H1 (cell line): ENCODE measurements at regions not wholly inside any gene's neighbourhood (a gene's known extent, or its start where the extent isn't known, plus 50 kb on each side); places are given as distances from the start of the nearest gene placed in this dataset.

Experiments used
- CTCF ChIA-PET: fragments of 300-600 bp; sonication (Branson Sonifier 250); formaldehyde crosslinking; loops from one replicate; lab custom pipeline; 2021; ENCODE audit not compliant: partially characterized antibody; lab: Charles Lee
- POLR2A ChIA-PET: fragments of 300-600 bp; sonication (Branson Sonifier 250); formaldehyde crosslinking; loops from one replicate; lab custom pipeline; 2021; ENCODE audit warnings: inconsistent platforms; ENCODE audit not compliant: partially characterized antibody; lab: Charles Lee
- DNase-seq, 2 experiments: peaks; one replicate each; pipeline versions ENCODE4 v3.0.0 to v3.0.0-alpha.2; 2010 to 2022; ENCODE audit warnings: low spot score in 2 of 2, low read depth in 1 of 2, mixed read lengths in 1 of 2
- FAIRE-seq: peaks from 2 replicates; lab custom pipeline; 2011; peaks lifted over from hg19 to GRCh38; lab: Jason Lieb, UNC
- H2AFZ ChIP-seq: 2 replicates; pipeline ENCODE4 v1.8.1; 2012; ENCODE audit warnings: low read length, inconsistent platforms
- H2AK5ac ChIP-seq: 2 replicates; pipeline ENCODE4 v1.6.1; 2013; ENCODE audit warnings: low read depth, low read length
- H2BK120ac ChIP-seq: replicated peaks from 2 replicates; pipeline ENCODE3; 2013; ENCODE audit warnings: low read depth, low read length, inconsistent platforms
- H2BK12ac ChIP-seq: 2 replicates; pipeline ENCODE4 v1.6.1; 2013; ENCODE audit warnings: low read depth, low read length
- H2BK15ac ChIP-seq: 2 replicates; pipeline ENCODE4 v1.6.1; 2013; ENCODE audit warnings: low read length
- H2BK20ac ChIP-seq: 2 replicates; pipeline ENCODE4 v1.6.1; 2013; ENCODE audit warnings: low read length
- H2BK5ac ChIP-seq: 2 replicates; pipeline ENCODE4 v1.6.1; 2013; ENCODE audit warnings: low read depth, low read length
- H3K14ac ChIP-seq: 2 replicates; pipeline ENCODE4 v1.6.1; 2013; ENCODE audit warnings: inconsistent platforms; ENCODE audit not compliant: insufficient read length
- H3K18ac ChIP-seq: 2 replicates; pipeline ENCODE4 v1.6.1; 2013; ENCODE audit warnings: low read length; ENCODE audit errors: extremely low read depth
- H3K23ac ChIP-seq: 2 replicates; pipeline ENCODE4 v1.6.1; 2013; ENCODE audit warnings: inconsistent platforms; ENCODE audit not compliant: insufficient read length
- H3K23me2 ChIP-seq: 2 replicates; pipeline ENCODE4 v1.6.1; 2013; ENCODE audit warnings: low read depth, low read length
- H3K27ac ChIP-seq: 2 replicates; pipeline ENCODE4 v1.6.1; 2011; ENCODE audit warnings: low read depth, low read length, inconsistent platforms
- H3K27me3 ChIP-seq, 4 experiments: replicated peaks in 1 of 4; 1 replicate in 1 of 4; 2 replicates in 3 of 4; pipeline versions ENCODE4 v1.6.1 to v1.8.1; 2011 to 2013; ENCODE audit warnings: low read length in 3 of 4, mild to moderate bottlenecking in 3 of 4, inconsistent platforms in 2 of 4, mixed read lengths in 2 of 4, moderate library complexity in 1 of 4; ENCODE audit not compliant: control insufficient read depth in 3 of 4, insufficient read depth in 3 of 4; ENCODE audit errors: extremely low read depth in 1 of 4
- H3K36me3 ChIP-seq, 4 experiments: 2 replicates each; pipeline versions ENCODE4 v1.6.1 to v1.8.1; 2011 to 2013; ENCODE audit warnings: mild to moderate bottlenecking in 4 of 4, low read length in 3 of 4, moderate library complexity in 2 of 4, control low read depth in 1 of 4, inconsistent platforms in 1 of 4; ENCODE audit not compliant: insufficient read depth in 4 of 4, control insufficient read depth in 2 of 4
- H3K4ac ChIP-seq: replicated peaks from 2 replicates; pipeline ENCODE3; 2013; ENCODE audit warnings: low read length, low read depth, mixed read lengths, inconsistent platforms; ENCODE audit not compliant: insufficient read length
- H3K4me1 ChIP-seq, 4 experiments: replicated peaks in 1 of 4; 1 replicate in 1 of 4; 2 replicates in 3 of 4; pipeline versions ENCODE4 v1.6.1 to v1.8.1; 2011 to 2013; ENCODE audit warnings: low read length in 3 of 4, inconsistent platforms in 2 of 4, mixed read lengths in 1 of 4; ENCODE audit not compliant: insufficient read depth in 4 of 4, control insufficient read depth in 3 of 4
- H3K4me2 ChIP-seq, 2 experiments: 2 replicates each; pipeline versions ENCODE4 v1.6.1 to v1.8.1; 2011 to 2013; ENCODE audit warnings: low read depth in 2 of 2, low read length in 2 of 2, control low read depth in 1 of 2, inconsistent platforms in 1 of 2, mild to moderate bottlenecking in 1 of 2; ENCODE audit not compliant: insufficient read depth in 1 of 2
- H3K4me3 ChIP-seq, 4 experiments: fragments of 200-600, 300-600 bp in 1 of 4; sonication (generic), shearing (Covaris generic), sonication (Bioruptor Twin) in 1 of 4; 2 replicates each; pipeline versions ENCODE4 v1.5.1 to v1.8.1; 2011 to 2016; ENCODE audit warnings: low read length in 4 of 4, low read depth in 3 of 4, control low read depth in 2 of 4, inconsistent platforms in 2 of 4, mild to moderate bottlenecking in 2 of 4, mixed read lengths in 1 of 4, moderate library complexity in 1 of 4; ENCODE audit not compliant: insufficient read depth in 2 of 4; ENCODE audit errors: extremely low read depth in 1 of 4
- H3K56ac ChIP-seq: replicated peaks from 2 replicates; pipeline ENCODE3; 2013; ENCODE audit warnings: low read depth, mild to moderate bottlenecking, mixed read lengths, low read length, inconsistent platforms; ENCODE audit not compliant: insufficient read length
- H3K79me1 ChIP-seq: 2 replicates; pipeline ENCODE4 v1.6.1; 2013; ENCODE audit warnings: low read depth, low read length, control low read depth
- H3K79me2 ChIP-seq, 2 experiments: 2 replicates each; pipeline versions ENCODE4 v1.6.1 to v1.8.1; 2012 to 2013; ENCODE audit warnings: low read length in 2 of 2, mild to moderate bottlenecking in 2 of 2, inconsistent platforms in 1 of 2; ENCODE audit not compliant: insufficient read depth in 2 of 2, control insufficient read depth in 1 of 2
- H3K9ac ChIP-seq, 4 experiments: replicated peaks in 1 of 4; 1 replicate in 1 of 4; 2 replicates in 3 of 4; pipeline versions ENCODE4 v1.6.1 to v1.8.1; 2011 to 2013; ENCODE audit warnings: low read depth in 3 of 4, low read length in 3 of 4, control low read depth in 2 of 4, mild to moderate bottlenecking in 2 of 4, moderate library complexity in 2 of 4, inconsistent platforms in 1 of 4; ENCODE audit errors: extremely low read depth in 1 of 4
- H3K9me3 ChIP-seq, 2 experiments: 2 replicates each; pipeline versions ENCODE4 v1.6.1 to v1.8.1; 2012 to 2013; ENCODE audit warnings: mild to moderate bottlenecking in 2 of 2, moderate library complexity in 2 of 2, control low read depth in 1 of 2, inconsistent platforms in 1 of 2, low read depth in 1 of 2, low read length in 1 of 2, mixed read lengths in 1 of 2; ENCODE audit not compliant: insufficient read depth in 2 of 2
- H4K20me1 ChIP-seq, 2 experiments: replicated peaks in 1 of 2; 2 replicates each; pipeline versions ENCODE3 to v1.8.1; 2011 to 2013; ENCODE audit warnings: inconsistent platforms in 2 of 2, low read length in 2 of 2, mild to moderate bottlenecking in 1 of 2; ENCODE audit not compliant: insufficient read depth in 2 of 2, control insufficient read depth in 1 of 2
- H4K5ac ChIP-seq: 2 replicates; pipeline ENCODE4 v1.6.1; 2013; ENCODE audit warnings: low read length, low read depth, mixed read lengths, inconsistent platforms; ENCODE audit not compliant: insufficient read length
- H4K8ac ChIP-seq: 2 replicates; pipeline ENCODE4 v1.8.0; 2013; ENCODE audit warnings: mild to moderate bottlenecking, moderate library complexity, low read length, inconsistent platforms; ENCODE audit not compliant: insufficient read depth; ENCODE audit errors: extremely low read depth
- H4K91ac ChIP-seq: replicated peaks from 2 replicates; pipeline ENCODE3; 2013; ENCODE audit warnings: low read length, mixed read lengths, inconsistent platforms; ENCODE audit not compliant: insufficient read length
- CTBP2 ChIP-seq: IDR thresholded peaks from 2 replicates; pipeline ENCODE4 v1.7.0; 2011; ENCODE audit warnings: borderline replicate concordance, mild to moderate bottlenecking, moderate library complexity, mixed read lengths, low read length; ENCODE audit not compliant: insufficient read depth, insufficient read length
- EP300 ChIP-seq, 2 experiments: IDR thresholded peaks; 1 replicate in 1 of 2; 2 replicates in 1 of 2; pipeline ENCODE4 v1.6.1; 2011 to 2012; ENCODE audit warnings: low read depth in 2 of 2, low read length in 2 of 2, mild to moderate bottlenecking in 2 of 2, borderline replicate concordance in 1 of 2, inconsistent platforms in 1 of 2, moderate library complexity in 1 of 2
- KDM1A ChIP-seq: fragments of 200-600, 300-600 bp; sonication (generic); IDR thresholded peaks from 2 replicates; pipeline ENCODE4 v1.7.1; 2016; ENCODE audit warnings: mild to moderate bottlenecking, low read length, borderline replicate concordance
- KDM5A ChIP-seq: fragments of 200-600 bp; IDR thresholded peaks from 2 replicates; pipeline ENCODE4 v1.7.1; 2012; ENCODE audit warnings: mild to moderate bottlenecking, low read length, inconsistent platforms, mixed read lengths
- SIN3A ChIP-seq, 2 experiments: IDR thresholded peaks in 1 of 2; conservative IDR thresholded peaks in 1 of 2; 2 replicates each; pipeline ENCODE4 v1.6.1; 2011 to 2012; ENCODE audit warnings: low read length in 2 of 2, improper control_type of control experiment in 1 of 2, low read depth in 1 of 2, mild to moderate bottlenecking in 1 of 2
- TEAD4 ChIP-seq: IDR thresholded peaks from 2 replicates; pipeline ENCODE4 v1.6.1; 2012; ENCODE audit warnings: low read depth, low read length, inconsistent platforms, mixed read lengths
- WGBS, 2 experiments: shearing (Covaris generic) in 1 of 2; methylation state at CpG; one replicate each; pipeline versions ENCODE4 v1.1.6 to v1.1.7; 2013 to 2015; ENCODE audit warnings: low lambda C conversion rate in 2 of 2, mixed read lengths in 2 of 2, inconsistent platforms in 1 of 2, low coverage in 1 of 2, missing lambda C conversion rate in 1 of 2; ENCODE audit not compliant: insufficient replicate concordance in 2 of 2, insufficient coverage in 1 of 2, insufficient read length in 1 of 2; ENCODE audit errors: extremely low coverage in 1 of 2, missing lambda C conversion rate in 1 of 2; 5-methylcytosine and 5-hydroxymethylcytosine counted together
- TF ChIP-seq, protein P1 (sequence below): IDR thresholded peaks from 2 replicates; pipeline ENCODE4 v1.6.1; 2012; ENCODE audit warnings: low read length, inconsistent platforms

DNA sequence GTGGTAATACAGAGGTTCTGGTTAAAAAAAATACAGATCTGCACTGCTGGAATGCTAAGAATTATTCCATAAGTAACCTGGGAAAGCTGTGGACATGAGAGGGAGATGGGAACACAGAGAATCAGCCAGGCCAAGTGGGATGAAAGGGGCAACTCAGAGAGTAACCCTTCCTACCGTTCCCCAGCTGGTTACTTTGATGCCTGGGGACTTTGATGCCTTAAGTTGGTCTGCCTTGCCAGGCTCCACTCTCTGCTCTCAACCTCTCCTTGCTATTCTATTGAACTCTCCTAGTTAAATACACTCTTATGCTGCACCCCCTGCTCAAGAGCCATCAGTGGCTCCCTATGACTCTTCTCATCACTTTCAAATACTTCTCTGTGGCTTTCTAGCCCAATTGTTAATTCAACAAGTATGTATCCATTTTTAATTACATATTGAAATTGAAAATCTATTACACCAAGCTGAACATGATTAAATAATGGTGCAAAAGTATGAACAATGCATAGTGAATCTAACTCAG lies 315.5 kb downstream of the TLE3 start:
- WGBS, 2 experiments: 93% methylated on average over 1 of the region's 1 CpG; no CpG with 5 or more reads in 1 of the 2 experiments
- ChIA-PET CTCF (no interaction called here), POLR2A (interaction anchor here (0.7 kb wide), 1 partner anchor 334 kb away, joined by 3 read pairs; no protein-coding TSS in a partner anchor)
- H2AK5ac ChIP-seq: no peak overlapping the region
- no peak overlapping the region for H3K23ac ChIP-seq
- no peak overlapping the region for H3K14ac ChIP-seq
- no peaks in the 10 kb centered on the region; a peak in 2 of 7 replicates for H3K4me1 ChIP-seq
- no peak overlapping the region for H4K8ac ChIP-seq
- no peak for FAIRE-seq
- no peaks in the 10 kb centered on the region for H3K36me3 ChIP-seq
- H3K23me2 ChIP-seq: no peaks in the 10 kb centered on the region
- no peak overlapping the region for H3K27ac ChIP-seq
- H3K4me2 ChIP-seq: no peak overlapping the region
- no peak overlapping the region for H3K56ac ChIP-seq
- peaks cover 0 to 1% (median 0%) of the 10 kb centered on the region in 4 experiments; a peak in 1 of 7 replicates for H3K27me3 ChIP-seq
- no peak overlapping the region for H2AFZ ChIP-seq
- no peak overlapping the region for H2BK5ac ChIP-seq
- no peak overlapping the region for H4K91ac ChIP-seq
- no peak overlapping the region for H2BK15ac ChIP-seq
- H4K20me1 ChIP-seq: no peaks in the 10 kb centered on the region
- no peak overlapping the region for H2BK120ac ChIP-seq
- H3K18ac ChIP-seq: no peak overlapping the region
- no peak overlapping the region for H4K5ac ChIP-seq
- H3K4ac ChIP-seq: no peak overlapping the region
- no peak overlapping the region for H2BK20ac ChIP-seq
- H3K9ac ChIP-seq: no peak overlapping the region
- TF ChIP-seq SIN3A (conservative IDR thresholded peaks at IDR 0.05 in 1 of 2, IDR thresholded peaks at IDR 0.05 in 1 of 2; ENCODE audit: low read depth in 1 of 2, low read length in 2 of 2) (no peak), KDM5A (no peak), CTBP2 (no peak), EP300 (IDR thresholded peaks at IDR 0.05; ENCODE audit: borderline replicate concordance in 1 of 2, low read depth in 2 of 2, low read length in 2 of 2) (no peak), KDM1A (0 out of 2 replicates have a peak, but pooled peaks have one; percentile 53), TEAD4 (no peak)
- TF ChIP-seq, protein P1, sequence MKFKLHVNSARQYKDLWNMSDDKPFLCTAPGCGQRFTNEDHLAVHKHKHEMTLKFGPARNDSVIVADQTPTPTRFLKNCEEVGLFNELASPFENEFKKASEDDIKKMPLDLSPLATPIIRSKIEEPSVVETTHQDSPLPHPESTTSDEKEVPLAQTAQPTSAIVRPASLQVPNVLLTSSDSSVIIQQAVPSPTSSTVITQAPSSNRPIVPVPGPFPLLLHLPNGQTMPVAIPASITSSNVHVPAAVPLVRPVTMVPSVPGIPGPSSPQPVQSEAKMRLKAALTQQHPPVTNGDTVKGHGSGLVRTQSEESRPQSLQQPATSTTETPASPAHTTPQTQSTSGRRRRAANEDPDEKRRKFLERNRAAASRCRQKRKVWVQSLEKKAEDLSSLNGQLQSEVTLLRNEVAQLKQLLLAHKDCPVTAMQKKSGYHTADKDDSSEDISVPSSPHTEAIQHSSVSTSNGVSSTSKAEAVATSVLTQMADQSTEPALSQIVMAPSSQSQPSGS: no peak
- TF ChIP-seq, all 59 proteins: peak for 1
- no peak overlapping the region for H3K4me3 ChIP-seq
- H3K79me2 ChIP-seq: no peaks in the 10 kb centered on the region
- no peak overlapping the region for H2BK12ac ChIP-seq
- H3K79me1 ChIP-seq: no peaks in the 10 kb centered on the region
- no peak for DNase-seq
- no peaks in the 10 kb centered on the region for H3K9me3 ChIP-seq
